Lung (tissue), 11 donors: ENCODE measurements at regions not wholly inside any gene's neighbourhood (a gene's known extent, or its start where the extent isn't known, plus 50 kb on each side); places are given as distances from the start of the nearest gene placed in this dataset.

Experiments
- ATAC-seq: fragments of 200-7000 bp; cut with Tn5 transposase; one replicate; pipeline ENCODE4 v1.9.1; 2020; ENCODE audit warnings: moderate number of reproducible peaks; ENCODE audit not compliant: insufficient read depth, low FRiP score
- DNase-seq, 3 donors: peaks; one replicate each; pipeline ENCODE4 v3.0.0-alpha.2; 2013 to 2017
- H3K27ac ChIP-seq, 2 donors: one replicate each; pipeline ENCODE4 v1.5.1; 2013; ENCODE audit warnings: mild to moderate bottlenecking in 2 of 2, moderate library complexity in 2 of 2, control low read depth in 1 of 2, inconsistent platforms in 1 of 2, low read depth in 1 of 2, low read length in 1 of 2
- H3K27me3 ChIP-seq, 3 donors: one replicate each; pipeline ENCODE4 v1.5.1; 2013; ENCODE audit warnings: low read length in 2 of 3; ENCODE audit not compliant: control insufficient read depth in 3 of 3, insufficient read depth in 3 of 3
- H3K36me3 ChIP-seq, 4 donors: one replicate each; pipeline ENCODE4 v1.5.1; 2013; ENCODE audit warnings: low read length in 4 of 4, mild to moderate bottlenecking in 1 of 4, moderate library complexity in 1 of 4; ENCODE audit not compliant: control insufficient read depth in 4 of 4, insufficient read depth in 4 of 4
- H3K4me1 ChIP-seq, 5 donors: one replicate each; pipeline ENCODE4 v1.5.1; 2013; ENCODE audit warnings: low read length in 5 of 5, mild to moderate bottlenecking in 2 of 5, moderate library complexity in 1 of 5; ENCODE audit not compliant: control insufficient read depth in 5 of 5, insufficient read depth in 5 of 5
- H3K4me3 ChIP-seq: one replicate; pipeline ENCODE4 v1.5.1; 2013; ENCODE audit warnings: mild to moderate bottlenecking, control low read depth, moderate library complexity
- H3K9ac ChIP-seq, 2 donors: one replicate each; pipeline ENCODE4 v1.5.1; 2013; ENCODE audit warnings: low read length in 2 of 2, control low read depth in 1 of 2; ENCODE audit not compliant: insufficient read depth in 1 of 2
- H3K9me3 ChIP-seq, 4 donors: one replicate each; pipeline ENCODE4 v1.5.1; 2013; ENCODE audit warnings: low read length in 3 of 4, mild to moderate bottlenecking in 1 of 4, moderate library complexity in 1 of 4; ENCODE audit not compliant: control insufficient read depth in 4 of 4, insufficient read depth in 3 of 4
- CTCF ChIP-seq: IDR thresholded peaks from 2 replicates; pipeline ENCODE4 v1.5.1; 2012; ENCODE audit warnings: mild to moderate bottlenecking; ENCODE audit errors: control extremely low read depth, extremely low read depth
- WGBS, 2 donors: extraction: QIAGEN DNeasy Blood & Tissue Kit; methylation state at CpG; one replicate each; pipeline ENCODE4 v1.1.7; 2013; 5-methylcytosine and 5-hydroxymethylcytosine counted together
- donor health status: control.
- donor health status: control.
- donor health status: Bipolar disorder and iron deficiency.
- donor health status: healthy.
- donor health status: DM: yes; HTN: yes; CAD: no.

- no peak for DNase-seq
- WGBS, 2 donors: 69 to 84% methylated on average over 1 of the region's 1 CpG
- H3K27ac ChIP-seq: no peak overlapping the region
These were observed 389.8 kb upstream of the SORCS1 start for GRCh38 chr10:107554333-107554732.

GRCh38 chr10:107553470-107553869 lies 389.0 kb upstream of the SORCS1 start:
- DNase-seq (no peak), ATAC-seq (no peak)
- WGBS, 2 donors: 36 to 42% methylated on average over 1 of the region's 1 CpG
- no peak for TF ChIP-seq CTCF
- no peak overlapping the region for H3K4me3 ChIP-seq
- H3K36me3 ChIP-seq: no peaks in the 10 kb centered on the region
- H3K9me3 ChIP-seq: no peaks in the 10 kb centered on the region
- no peak overlapping the region for H3K9ac ChIP-seq
- H3K27me3 ChIP-seq: no peaks in the 10 kb centered on the region
- no peak overlapping the region for H3K27ac ChIP-seq
- H3K4me1 ChIP-seq: no peaks in the 10 kb centered on the region

More at GRCh38 chr10:107554333-107554732, 389.8 kb upstream of the SORCS1 start:
- H3K4me1 ChIP-seq: no peaks in the 10 kb centered on the region
- no peak overlapping the region for H3K9ac ChIP-seq
- H3K4me3 ChIP-seq: no peak overlapping the region
- H3K9me3 ChIP-seq: no peaks in the 10 kb centered on the region
- no peaks in the 10 kb centered on the region for H3K36me3 ChIP-seq
- ATAC-seq: no peak
- no peak for TF ChIP-seq CTCF
- H3K27me3 ChIP-seq: no peaks in the 10 kb centered on the region

GRCh38 chr10:107552963-107553362 lies 388.5 kb upstream of the SORCS1 start:
- no peak overlapping the region for H3K27ac ChIP-seq
- no peaks in the 10 kb centered on the region for H3K4me1 ChIP-seq
- H3K4me3 ChIP-seq: no peak overlapping the region
- ATAC-seq: no peak
- no peak overlapping the region for H3K9ac ChIP-seq
- H3K9me3 ChIP-seq: no peaks in the 10 kb centered on the region
- no peak for DNase-seq
- no peak for TF ChIP-seq CTCF
- no peaks in the 10 kb centered on the region for H3K27me3 ChIP-seq
- no peaks in the 10 kb centered on the region for H3K36me3 ChIP-seq
- WGBS, 2 donors: 57 to 77% methylated on average over 2 of the region's 2 CpGs

- Histone ChIP-seq H3K27me3 (no peaks in the 10 kb centered on the region), H3K27ac (no peak overlapping the region), H3K4me3 (no peak overlapping the region), H3K9ac (no peak overlapping the region), H3K36me3 (no peaks in the 10 kb centered on the region), H3K9me3 (peaks cover 0 to 3% (median 0%) of the 10 kb centered on the region in 4 donors), H3K4me1 (no peaks in the 10 kb centered on the region)
- no peak for ATAC-seq
- WGBS, 2 donors: 51 to 53% methylated on average over 4 of the region's 4 CpGs
- no peak for DNase-seq
- TF ChIP-seq CTCF: no peak
These were observed 383.8 kb upstream of the SORCS1 start for GRCh38 chr10:107548301-107548700.
